ENCODE measurements at regions not wholly inside any gene's neighbourhood (a gene's known extent, or its start where the extent isn't known, plus 50 kb on each side); places are given as distances from the start of the nearest gene placed in this dataset.

DNA sequence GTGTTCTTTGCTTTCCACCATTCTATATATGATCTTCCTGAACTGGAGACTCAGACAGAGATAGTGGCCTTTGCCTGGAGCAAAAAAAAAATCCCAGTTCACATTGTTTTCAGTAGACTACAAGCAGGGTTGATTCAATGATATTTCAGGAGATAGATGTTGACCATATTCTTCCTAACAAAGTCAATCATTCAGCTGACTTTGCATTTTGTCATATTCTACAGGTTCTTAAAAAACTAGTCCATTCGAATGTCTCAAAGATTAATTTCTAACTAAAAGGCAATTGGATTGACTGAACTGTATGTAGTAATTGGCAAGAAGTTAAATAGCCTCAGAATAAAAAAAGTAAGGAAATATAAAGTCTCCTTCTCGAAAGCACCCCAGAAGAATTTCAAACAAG lies 479.5 kb downstream of the NKX6-1 start:
- CTCF ChIA-PET: no interaction called here
- no peak overlapping the region for H3K4me2 ChIP-seq (ENCODE audit: insufficient read depth, low read length)
- no peak overlapping the region for H3K4me3 ChIP-seq (replicated peaks in 1 of 3; ENCODE audit: insufficient read depth in 1 of 3, low read depth in 1 of 3, low read length in 3 of 3)
- no peaks in the 10 kb centered on the region for H3K27me3 ChIP-seq (ENCODE audit: control insufficient read depth in 2 of 2, insufficient read depth in 2 of 2, low read length in 2 of 2)
- H3K9me3 ChIP-seq (replicated peaks; ENCODE audit: control insufficient read depth, insufficient read depth, low read length): no peaks in the 10 kb centered on the region
- no peak overlapping the region for H3K9ac ChIP-seq (replicated peaks; ENCODE audit: extremely low read depth, insufficient read depth, low read length)
- intact Hi-C loops (cut with micrococcal nuclease) (no loop called here), dilution Hi-C loops (cut with MboI; ENCODE audit: extremely low pct_ligation_motif_present, low sequenced_read_pairs) (no loop called here)
- H4K20me1 ChIP-seq (replicated peaks; ENCODE audit: control insufficient read depth, extremely low read depth, insufficient read depth, low read length): no peaks in the 10 kb centered on the region
- no peaks in the 10 kb centered on the region for H3K79me2 ChIP-seq (ENCODE audit: control insufficient read depth, insufficient read depth, low read length)
- BruUV-seq (replicated peaks): no TSS peak
- H3K36me3 ChIP-seq (ENCODE audit: control insufficient read depth in 2 of 2, extremely low read depth in 1 of 2, insufficient read depth in 2 of 2, low read length in 2 of 2): no peaks in the 10 kb centered on the region
- no peaks in the 10 kb centered on the region for H3K4me1 ChIP-seq (ENCODE audit: control insufficient read depth, extremely low read depth, insufficient read depth, low read length)
- POLR2A ChIA-PET: no interaction called here
- no peaks in the 10 kb centered on the region for H3K9me1 ChIP-seq (replicated peaks; ENCODE audit: control insufficient read depth, extremely low read depth, insufficient read depth, low read length)
- FAIRE-seq (no peak), DNase-seq (ENCODE audit: low read depth, low spot score) (no peak)
- H3K27ac ChIP-seq (ENCODE audit: insufficient read depth, low read depth, low read length): no peak overlapping the region
- TF ChIP-seq FOS (IDR thresholded peaks at IDR 0.05; ENCODE audit: borderline replicate concordance, insufficient read depth, low read length) (no peak), JUN (IDR thresholded peaks at IDR 0.05; ENCODE audit: borderline replicate concordance, insufficient read depth, insufficient read length, low read depth) (no peak), EZH2 (IDR thresholded peaks at IDR 0.05; ENCODE audit: borderline replicate concordance, low read depth, low read length, severe bottlenecking) (no peak), POLR2A (IDR thresholded peaks at IDR 0.05; ENCODE audit: low read depth, low read length) (no peak), MYC (IDR thresholded peaks at IDR 0.05; ENCODE audit: low read depth, low read length) (no peak), POLR2AphosphoS5 (IDR thresholded peaks at IDR 0.05; ENCODE audit: insufficient read depth, low read depth, low read length) (no peak), GATA2 (IDR thresholded peaks at IDR 0.05; ENCODE audit: insufficient read depth, insufficient read length, low read depth, low read length) (no peak)
- TF ChIP-seq, protein P1, sequence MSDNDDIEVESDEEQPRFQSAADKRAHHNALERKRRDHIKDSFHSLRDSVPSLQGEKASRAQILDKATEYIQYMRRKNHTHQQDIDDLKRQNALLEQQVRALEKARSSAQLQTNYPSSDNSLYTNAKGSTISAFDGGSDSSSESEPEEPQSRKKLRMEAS (IDR thresholded peaks at IDR 0.05; ENCODE audit: insufficient read depth, insufficient read length): no peak
- TF ChIP-seq, protein P2, sequence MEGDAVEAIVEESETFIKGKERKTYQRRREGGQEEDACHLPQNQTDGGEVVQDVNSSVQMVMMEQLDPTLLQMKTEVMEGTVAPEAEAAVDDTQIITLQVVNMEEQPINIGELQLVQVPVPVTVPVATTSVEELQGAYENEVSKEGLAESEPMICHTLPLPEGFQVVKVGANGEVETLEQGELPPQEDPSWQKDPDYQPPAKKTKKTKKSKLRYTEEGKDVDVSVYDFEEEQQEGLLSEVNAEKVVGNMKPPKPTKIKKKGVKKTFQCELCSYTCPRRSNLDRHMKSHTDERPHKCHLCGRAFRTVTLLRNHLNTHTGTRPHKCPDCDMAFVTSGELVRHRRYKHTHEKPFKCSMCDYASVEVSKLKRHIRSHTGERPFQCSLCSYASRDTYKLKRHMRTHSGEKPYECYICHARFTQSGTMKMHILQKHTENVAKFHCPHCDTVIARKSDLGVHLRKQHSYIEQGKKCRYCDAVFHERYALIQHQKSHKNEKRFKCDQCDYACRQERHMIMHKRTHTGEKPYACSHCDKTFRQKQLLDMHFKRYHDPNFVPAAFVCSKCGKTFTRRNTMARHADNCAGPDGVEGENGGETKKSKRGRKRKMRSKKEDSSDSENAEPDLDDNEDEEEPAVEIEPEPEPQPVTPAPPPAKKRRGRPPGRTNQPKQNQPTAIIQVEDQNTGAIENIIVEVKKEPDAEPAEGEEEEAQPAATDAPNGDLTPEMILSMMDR (IDR thresholded peaks at IDR 0.05; ENCODE audit: extremely low read depth in 1 of 2, insufficient read depth in 1 of 2, low read depth in 1 of 2, low read length in 2 of 2): no peak
- H2AFZ ChIP-seq (ENCODE audit: low read depth, low read length): no peak overlapping the region
